DND-41 (cell line): ENCODE measurements at regions not wholly inside any gene's neighbourhood (a gene's known extent, or its start where the extent isn't known, plus 50 kb on each side); places are given as distances from the start of the nearest gene placed in this dataset.
"Not testable (repeated sequence)": the region's sequence is repeated elsewhere in the genome, so short reads cannot be mapped to it uniquely, and the experiment has no call there.

Source experiments
- ATAC-seq: fragments of 200-7000 bp; cut with Tn5 transposase; 3 replicates; pipeline ENCODE4 v1.9.1; 2021; ENCODE audit warnings: low read depth; ENCODE audit not compliant: insufficient read depth
- DNase-seq: peaks from one replicate; pipeline ENCODE4 v3.0.0-alpha.2; 2020
- H2AFZ ChIP-seq: 2 replicates; pipeline ENCODE4 v1.6.0; 2012; ENCODE audit warnings: low read depth, low read length
- H3K27ac ChIP-seq: 2 replicates; pipeline ENCODE4 v1.5.1; 2012; ENCODE audit warnings: low read length, inconsistent platforms
- H3K27me3 ChIP-seq: fragments of 200-600 bp; sonication (generic); 2 replicates; pipeline ENCODE4 v1.6.0; 2012; ENCODE audit warnings: low read length, mild to moderate bottlenecking, inconsistent platforms; ENCODE audit not compliant: insufficient read depth, poor library complexity
- H3K36me3 ChIP-seq: 2 replicates; pipeline ENCODE4 v1.5.1; 2012; ENCODE audit warnings: low read length, inconsistent platforms; ENCODE audit not compliant: insufficient read depth
- H3K4me1 ChIP-seq: 2 replicates; pipeline ENCODE4 v1.5.1; 2012; ENCODE audit warnings: mild to moderate bottlenecking, low read length; ENCODE audit not compliant: insufficient read depth
- H3K4me2 ChIP-seq: 2 replicates; pipeline ENCODE4 v1.6.0; 2012; ENCODE audit warnings: mild to moderate bottlenecking, moderate library complexity, low read length, inconsistent platforms; ENCODE audit not compliant: insufficient read depth
- H3K4me3 ChIP-seq, 2 experiments: fragments of 200-600 bp in 1 of 2; shearing (Covaris generic) in 1 of 2; 2 replicates each; pipeline ENCODE4 v1.5.1; 2012 to 2016; ENCODE audit warnings: inconsistent platforms in 2 of 2, low read length in 2 of 2, mild to moderate bottlenecking in 2 of 2, low read depth in 1 of 2, moderate library complexity in 1 of 2
- H3K79me2 ChIP-seq: 2 replicates; pipeline ENCODE4 v1.6.0; 2012; ENCODE audit warnings: low read length, inconsistent platforms; ENCODE audit not compliant: insufficient read depth
- H3K9ac ChIP-seq: 2 replicates; pipeline ENCODE4 v1.6.0; 2012; ENCODE audit warnings: low read depth, mild to moderate bottlenecking, inconsistent platforms, low read length, moderate library complexity
- H3K9me3 ChIP-seq: 2 replicates; pipeline ENCODE4 v1.5.1; 2012; ENCODE audit warnings: low read length, moderate library complexity, mild to moderate bottlenecking, inconsistent platforms; ENCODE audit not compliant: insufficient read depth, severe bottlenecking
- H4K20me1 ChIP-seq: 2 replicates; pipeline ENCODE4 v1.6.0; 2012; ENCODE audit warnings: low read length; ENCODE audit not compliant: insufficient read depth
- CTCF ChIP-seq: IDR thresholded peaks from 2 replicates; pipeline ENCODE4 v1.5.1; 2012; ENCODE audit warnings: borderline replicate concordance, low read length, moderate library complexity, mild to moderate bottlenecking; ENCODE audit not compliant: poor library complexity, severe bottlenecking; ENCODE audit errors: extremely low read depth
- EZH2 ChIP-seq: IDR thresholded peaks from 3 replicates; pipeline ENCODE4 v1.6.1; 2012; ENCODE audit warnings: borderline replicate concordance, low read depth, mild to moderate bottlenecking, moderate library complexity, low read length, inconsistent platforms; ENCODE audit not compliant: severe bottlenecking

GRCh38 chr1:14347776-14348175 is 250.7 kb upstream of the KAZN start:
- no peak for ATAC-seq
- H3K4me1 ChIP-seq: peaks cover 9% of the 10 kb centered on the region
- no peak overlapping the region for H3K4me3 ChIP-seq
- TF ChIP-seq EZH2 (no peak), CTCF (no peak)
- no peak overlapping the region for H3K27ac ChIP-seq
- no peak for DNase-seq
- H3K79me2 ChIP-seq: no peaks in the 10 kb centered on the region
- no peak overlapping the region for H2AFZ ChIP-seq
- no peak overlapping the region for H3K4me2 ChIP-seq
- H3K9ac ChIP-seq: no peak overlapping the region
- no peaks in the 10 kb centered on the region for H3K36me3 ChIP-seq
- no peaks in the 10 kb centered on the region for H4K20me1 ChIP-seq
- H3K27me3 ChIP-seq: no peaks in the 10 kb centered on the region
- H3K9me3 ChIP-seq: peaks cover 5% of the 10 kb centered on the region

- TF ChIP-seq EZH2: no peak
- no peak for TF ChIP-seq CTCF
- no peak overlapping the region for H3K27ac ChIP-seq
- no peaks in the 10 kb centered on the region for H3K36me3 ChIP-seq
- peaks cover 5% of the 10 kb centered on the region; the same call in 1 of the 2 replicates for H3K4me1 ChIP-seq
- peaks cover 5% of the 10 kb centered on the region for H3K9me3 ChIP-seq
- ATAC-seq: no peak
- H3K4me2 ChIP-seq: no peak overlapping the region
- no peaks in the 10 kb centered on the region for H3K79me2 ChIP-seq
- H3K9ac ChIP-seq: no peak overlapping the region
- no peaks in the 10 kb centered on the region for H3K27me3 ChIP-seq
- no peak overlapping the region for H3K4me3 ChIP-seq
- no peak overlapping the region for H2AFZ ChIP-seq
- no peaks in the 10 kb centered on the region for H4K20me1 ChIP-seq
- DNase-seq: no peak
Measured at GRCh38 chr1:14350197-14350596, 248.3 kb upstream of the KAZN start.

GRCh38 chr1:14352897-14353296 is 245.6 kb upstream of the KAZN start:
- peaks cover 5% of the 10 kb centered on the region for H3K9me3 ChIP-seq
- H3K27ac ChIP-seq: no peak overlapping the region
- no peak overlapping the region for H3K4me2 ChIP-seq
- no peaks in the 10 kb centered on the region for H3K79me2 ChIP-seq
- DNase-seq: no peak
- no peak overlapping the region for H3K9ac ChIP-seq
- no peaks in the 10 kb centered on the region for H3K36me3 ChIP-seq
- H2AFZ ChIP-seq: no peak overlapping the region
- TF ChIP-seq EZH2 (no peak), CTCF (no peak)
- no peak for ATAC-seq
- H3K4me3 ChIP-seq: no peak overlapping the region
- H3K4me1 ChIP-seq: no peaks in the 10 kb centered on the region
- no peaks in the 10 kb centered on the region for H3K27me3 ChIP-seq
- H4K20me1 ChIP-seq: no peaks in the 10 kb centered on the region

- not testable (repeated sequence) for H3K4me3 ChIP-seq, H3K79me2 ChIP-seq, H3K36me3 ChIP-seq, H3K27me3 ChIP-seq, H3K9ac ChIP-seq, H4K20me1 ChIP-seq, H3K4me2 ChIP-seq, H3K9me3 ChIP-seq
- peak overlapping the region; percentile 55 for H2AFZ ChIP-seq
- DNase-seq: peak; percentile 60
- ATAC-seq: peak; percentile 76
- peaks cover 30% of the 10 kb centered on the region for H3K4me1 ChIP-seq
- peak overlapping the region; percentile 68 for H3K27ac ChIP-seq
Measured at GRCh38 chr1:14361005-14361404, 237.5 kb upstream of the KAZN start.
